H1 (cell line): ENCODE measurements at regions not wholly inside any gene's neighbourhood (a gene's known extent, or its start where the extent isn't known, plus 50 kb on each side); places are given as distances from the start of the nearest gene placed in this dataset.

Source experiments
- EZH2 ChIP-seq: fragments of 200-600 bp; sonication (generic); IDR thresholded peaks from 2 replicates; pipeline ENCODE4 v1.7.1; 2012; ENCODE audit warnings: low read depth, mild to moderate bottlenecking, moderate library complexity, low read length, inconsistent platforms; ENCODE audit not compliant: severe bottlenecking
- USF2 ChIP-seq: IDR thresholded peaks from 2 replicates; pipeline ENCODE4 v1.6.1; 2011; ENCODE audit warnings: low read length, improper control_type of control experiment

- no peak for TF ChIP-seq USF2
- no peak for TF ChIP-seq EZH2
Measured at GRCh38 chr12:17527021-17527420, 563.0 kb downstream of the RERGL start.
